HG02798 (cell line): ENCODE measurements at regions not wholly inside any gene's neighbourhood (a gene's known extent, or its start where the extent isn't known, plus 50 kb on each side); places are given as distances from the start of the nearest gene placed in this dataset.
"Not testable (repeated sequence)": the region's sequence is repeated elsewhere in the genome, so short reads cannot be mapped to it uniquely, and the experiment has no call there.

ENCODE experiments used
- ATAC-seq: cut with Tn5 transposase; IDR thresholded peaks from one replicate; pipeline ENCODE4 v1.9.1; 2021; ENCODE audit warnings: mild to moderate bottlenecking; ENCODE audit not compliant: unreplicated experiment, poor library complexity

GRCh38 chr19:28012361-28012760 is 1200.6 kb downstream of the UQCRFS1 start:
- ATAC-seq: no peak

GRCh38 chr19:28010656-28011055 is 1202.3 kb downstream of the UQCRFS1 start:
- no peak for ATAC-seq

GRCh38 chr19:28009696-28010095 is 1203.3 kb downstream of the UQCRFS1 start:
- ATAC-seq: no peak

GRCh38 chr19:28008695-28009094 is 1204.3 kb downstream of the UQCRFS1 start:
- no peak for ATAC-seq

- no peak for ATAC-seq
These were observed 1209.4 kb downstream of the UQCRFS1 start for GRCh38 chr19:28003543-28003942.

GRCh38 chr19:27997069-27997468 is 1215.9 kb downstream of the UQCRFS1 start:
- ATAC-seq: no peak

GRCh38 chr19:27993619-27994570 is 1219.1 kb downstream of the UQCRFS1 start:
- ATAC-seq: no peak

GRCh38 chr19:27986299-27986698 is 1226.7 kb downstream of the UQCRFS1 start:
- ATAC-seq: no peak

- ATAC-seq: no peak
These were observed 1237.4 kb downstream of the UQCRFS1 start for GRCh38 chr19:27975419-27976005.

GRCh38 chr19:27974082-27974513 is 1238.9 kb downstream of the UQCRFS1 start:
- ATAC-seq: no peak

- ATAC-seq: no peak
These were observed 1240.5 kb downstream of the UQCRFS1 start for GRCh38 chr19:27972291-27973040.

- ATAC-seq: no peak
These were observed 1241.1 kb downstream of the UQCRFS1 start for GRCh38 chr19:27971869-27972268.

GRCh38 chr19:27971071-27971470 is 1241.9 kb downstream of the UQCRFS1 start:
- no peak for ATAC-seq

- ATAC-seq: no peak
These were observed 1246.5 kb downstream of the UQCRFS1 start for GRCh38 chr19:27966390-27966816.

- ATAC-seq: no peak
These were observed 1248.8 kb downstream of the UQCRFS1 start for GRCh38 chr19:27964185-27964584.

- ATAC-seq: no peak
These were observed 1250.7 kb downstream of the UQCRFS1 start for GRCh38 chr19:27962264-27962663.

GRCh38 chr19:27955485-27956480 is 1257.2 kb downstream of the UQCRFS1 start:
- no peak for ATAC-seq

- ATAC-seq: not testable (repeated sequence)
These were observed 1270.3 kb downstream of the UQCRFS1 start for GRCh38 chr19:27942607-27943006.

GRCh38 chr19:27936139-27936538 is 1276.8 kb downstream of the UQCRFS1 start:
- ATAC-seq: no peak

- no peak for ATAC-seq
These were observed 1277.3 kb downstream of the UQCRFS1 start for GRCh38 chr19:27935669-27936068.
